Natural killer cell (primary cell): ENCODE measurements at regions not wholly inside any gene's neighbourhood (a gene's known extent, or its start where the extent isn't known, plus 50 kb on each side); places are given as distances from the start of the nearest gene placed in this dataset.

Experiments
- ATAC-seq, 3 donors: fragments of 150-1000 bp in 2 of 3; fragments of 200-7000 bp in 1 of 3; cut with Tn5 transposase; 1 replicate in 1 of 3; 2 replicates in 2 of 3; pipeline ENCODE4 v1.10.0; 2021; ENCODE audit warnings: mild to moderate bottlenecking in 2 of 3, moderate library complexity in 2 of 3
- DNase-seq, 2 donors: peaks; one replicate each; pipeline versions ENCODE4 v3.0.0 to v3.0.0-alpha.2; 2013 to 2021; ENCODE audit warnings: mixed read lengths in 1 of 2
- H3K27ac ChIP-seq: one replicate; pipeline ENCODE4 v1.5.1; 2013; ENCODE audit warnings: mild to moderate bottlenecking, low read length
- H3K27me3 ChIP-seq: one replicate; pipeline ENCODE4 v1.6.1; 2013; ENCODE audit warnings: low read length; ENCODE audit not compliant: control insufficient read depth, insufficient read depth
- H3K36me3 ChIP-seq: one replicate; pipeline ENCODE4 v1.6.1; 2013; ENCODE audit warnings: low read length; ENCODE audit not compliant: control insufficient read depth, insufficient read depth
- H3K4me1 ChIP-seq: one replicate; pipeline ENCODE4 v1.6.1; 2013; ENCODE audit warnings: low read length; ENCODE audit not compliant: control insufficient read depth, insufficient read depth
- H3K4me3 ChIP-seq: one replicate; pipeline ENCODE4 v1.5.1; 2013; ENCODE audit warnings: low read length
- H3K9me3 ChIP-seq: one replicate; pipeline ENCODE4 v1.6.1; 2013; ENCODE audit warnings: low read length; ENCODE audit not compliant: control insufficient read depth, insufficient read depth
- H3K27ac Mint-ChIP-seq, 2 donors: one replicate each; pipeline ENCODE4 v1.8.0; 2022; ENCODE audit warnings: mild to moderate bottlenecking in 2 of 2, mixed read lengths in 2 of 2, moderate library complexity in 1 of 2
- H3K27me3 Mint-ChIP-seq, 2 donors: one replicate each; pipeline ENCODE4 v1.8.0; 2022; ENCODE audit warnings: low read depth in 2 of 2, mixed read lengths in 2 of 2
- H3K36me3 Mint-ChIP-seq: one replicate; pipeline ENCODE4 v1.8.0; 2022; ENCODE audit warnings: mixed read lengths
- H3K4me1 Mint-ChIP-seq, 2 donors: one replicate each; pipeline ENCODE4 v1.8.0; 2022; ENCODE audit warnings: mixed read lengths in 2 of 2
- H3K4me3 Mint-ChIP-seq: one replicate; pipeline ENCODE4 v1.8.0; 2022; ENCODE audit warnings: mild to moderate bottlenecking, moderate library complexity, mixed read lengths
- H3K9me3 Mint-ChIP-seq, 2 donors: one replicate each; pipeline ENCODE4 v1.8.0; 2022; ENCODE audit warnings: mixed read lengths in 2 of 2
- CTCF ChIP-seq: fragments of 200-600 bp; IDR thresholded peaks from one replicate; pipeline ENCODE4 v1.8.0; 2022; ENCODE audit warnings: antibody characterized with exemption
- WGBS: methylation state at CpG from one replicate; pipeline ENCODE4 v1.1.7; 2013; ENCODE audit warnings: missing lambda C conversion rate; ENCODE audit not compliant: insufficient coverage; 5-methylcytosine and 5-hydroxymethylcytosine counted together
- intact Hi-C: fragments of 100-400 bp; cut with micrococcal nuclease; formaldehyde crosslinking; loops from one replicate; pipeline ENCODE4 v1.14.2; 2022

- H3K4me1 ChIP-seq, result no peaks in the 10 kb centered on the region
- H3K4me3 ChIP-seq, result no peak overlapping the region
- intact Hi-C loops, result no loop called here
- no peaks in the 10 kb centered on the region for H3K27me3 ChIP-seq
- H3K27ac Mint-ChIP-seq, result no peak overlapping the region
- H3K27me3 Mint-ChIP-seq, result no peaks in the 10 kb centered on the region
- H3K36me3 Mint-ChIP-seq, result no peaks in the 10 kb centered on the region
- H3K9me3 Mint-ChIP-seq, result no peaks in the 10 kb centered on the region
- H3K36me3 ChIP-seq, result no peaks in the 10 kb centered on the region
- H3K4me3 Mint-ChIP-seq, result no peak overlapping the region
- no peak overlapping the region for H3K27ac ChIP-seq
- ATAC-seq (no peak), DNase-seq (no peak)
- no peaks in the 10 kb centered on the region for H3K9me3 ChIP-seq
- TF ChIP-seq CTCF, result no peak
- 71% methylated on average over 2 of the region's 3 CpGs for WGBS
- no peaks in the 10 kb centered on the region for H3K4me1 Mint-ChIP-seq
These were observed 162.7 kb downstream of the AKR1D1 start for GRCh38 chr7:138238734-138239659.

GRCh38 chr7:138243430-138243829 is 167.2 kb downstream of the AKR1D1 start:
- no peak overlapping the region for H3K27ac Mint-ChIP-seq
- no peak for ATAC-seq
- no peak overlapping the region for H3K4me3 Mint-ChIP-seq
- H3K27me3 Mint-ChIP-seq, result no peaks in the 10 kb centered on the region
- H3K9me3 ChIP-seq, result peaks cover 8% of the 10 kb centered on the region
- no peak overlapping the region for H3K4me3 ChIP-seq
- intact Hi-C loops, result no loop called here
- no peaks in the 10 kb centered on the region for H3K36me3 ChIP-seq
- peaks cover 8 to 9% of the 10 kb centered on the region in 2 donors for H3K9me3 Mint-ChIP-seq
- WGBS, result 95% methylated on average over 5 of the region's 5 CpGs
- TF ChIP-seq CTCF, result no peak
- no peak for DNase-seq
- H3K27ac ChIP-seq, result no peak overlapping the region
- H3K27me3 ChIP-seq, result peaks cover 2% of the 10 kb centered on the region
- H3K36me3 Mint-ChIP-seq, result no peaks in the 10 kb centered on the region
- no peaks in the 10 kb centered on the region for H3K4me1 ChIP-seq
- H3K4me1 Mint-ChIP-seq, result no peaks in the 10 kb centered on the region

- no peak for TF ChIP-seq CTCF
- WGBS, result no CpG with 5 or more reads among the region's 1 CpG
- Histone ChIP-seq H3K4me3 (no peak overlapping the region), H3K36me3 (no peaks in the 10 kb centered on the region), H3K27ac (no peak overlapping the region), H3K27me3 (peaks cover 2% of the 10 kb centered on the region), H3K9me3 (peaks cover 8% of the 10 kb centered on the region), H3K4me1 (no peaks in the 10 kb centered on the region)
- no peaks in the 10 kb centered on the region for H3K4me1 Mint-ChIP-seq
- H3K9me3 Mint-ChIP-seq, result peaks cover 8 to 9% of the 10 kb centered on the region in 2 donors
- no peaks in the 10 kb centered on the region for H3K27me3 Mint-ChIP-seq
- ATAC-seq (no peak), DNase-seq (no peak)
- H3K27ac Mint-ChIP-seq, result no peak overlapping the region
- H3K36me3 Mint-ChIP-seq, result no peaks in the 10 kb centered on the region
- H3K4me3 Mint-ChIP-seq, result no peak overlapping the region
- intact Hi-C loops, result no loop called here
These were observed 167.6 kb downstream of the AKR1D1 start for GRCh38 chr7:138243836-138244235.

DNA sequence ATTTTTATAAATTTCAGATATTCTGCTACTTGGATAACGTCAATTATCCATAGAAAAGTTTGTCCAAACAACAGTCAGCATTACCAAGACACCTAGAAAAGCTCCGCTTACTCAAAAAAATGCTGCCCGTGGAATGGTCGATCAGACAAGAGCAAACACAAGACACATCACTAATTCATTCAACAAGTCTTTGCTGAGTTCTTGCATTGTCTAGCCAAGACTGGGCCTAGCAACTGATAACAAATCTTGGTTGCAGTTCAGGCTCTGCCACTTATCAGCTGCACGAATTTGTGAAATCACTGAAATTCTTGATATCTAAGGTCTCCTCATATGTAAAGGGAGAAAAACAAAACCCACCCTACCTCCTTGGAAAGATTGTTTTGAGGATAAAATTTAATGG is 168.3 kb downstream of the AKR1D1 start:
- intact Hi-C loops, result no loop called here
- H3K27me3 Mint-ChIP-seq, result no peaks in the 10 kb centered on the region
- H3K4me3 Mint-ChIP-seq, result no peak overlapping the region
- H3K36me3 Mint-ChIP-seq, result no peaks in the 10 kb centered on the region
- peaks cover 2% of the 10 kb centered on the region for H3K27me3 ChIP-seq
- no peak overlapping the region for H3K27ac ChIP-seq
- ATAC-seq (no peak), DNase-seq (no peak)
- no peak for TF ChIP-seq CTCF
- H3K9me3 Mint-ChIP-seq, result peaks cover 8 to 9% of the 10 kb centered on the region in 2 donors
- no peaks in the 10 kb centered on the region for H3K36me3 ChIP-seq
- peaks cover 8% of the 10 kb centered on the region for H3K9me3 ChIP-seq
- H3K27ac Mint-ChIP-seq, result no peak overlapping the region
- H3K4me1 ChIP-seq, result no peaks in the 10 kb centered on the region
- 94% methylated on average over 4 of the region's 5 CpGs for WGBS
- no peaks in the 10 kb centered on the region for H3K4me1 Mint-ChIP-seq
- no peak overlapping the region for H3K4me3 ChIP-seq
